Upper lobe of right lung (tissue), 1 donor: ENCODE measurements at regions not wholly inside any gene's neighbourhood (a gene's known extent, or its start where the extent isn't known, plus 50 kb on each side); places are given as distances from the start of the nearest gene placed in this dataset.

Experiments used
- ATAC-seq: fragments of 200-7000 bp; cut with Tn5 transposase; one replicate; pipeline ENCODE4 v1.9.1; 2020; ENCODE audit warnings: mild to moderate bottlenecking, moderate library complexity
- DNase-seq: peaks from one replicate; pipeline ENCODE4 v3.0.0-alpha.2; 2020
- H3K27ac ChIP-seq: fragments of 200-600 bp; one replicate; pipeline ENCODE4 v1.8.0; 2022
- H3K27me3 ChIP-seq: fragments of 200-600 bp; one replicate; pipeline ENCODE4 v1.8.0; 2022; ENCODE audit warnings: mild to moderate bottlenecking
- H3K36me3 ChIP-seq: fragments of 200-600 bp; one replicate; pipeline ENCODE4 v1.8.0; 2022
- H3K4me1 ChIP-seq: fragments of 200-600 bp; one replicate; pipeline ENCODE4 v1.8.0; 2022
- H3K4me3 ChIP-seq: fragments of 200-600 bp; one replicate; pipeline ENCODE4 v1.8.0; 2022; ENCODE audit warnings: mild to moderate bottlenecking
- H3K9me3 ChIP-seq: fragments of 200-600 bp; one replicate; pipeline ENCODE4 v1.8.0; 2022
- intact Hi-C: fragments of 100-400 bp; cut with DNase I; formaldehyde crosslinking; loops from one replicate; pipeline ENCODE4 v1.11.0; 2022
- TF ChIP-seq, protein P1 (sequence below): fragments of 200-600 bp; IDR thresholded peaks from one replicate; pipeline ENCODE4 v1.8.0; 2022; ENCODE audit warnings: antibody characterized with exemption
- donor health status: DM: no; HTN: yes; CAD: no; lungs with severe emphysema.

DNA sequence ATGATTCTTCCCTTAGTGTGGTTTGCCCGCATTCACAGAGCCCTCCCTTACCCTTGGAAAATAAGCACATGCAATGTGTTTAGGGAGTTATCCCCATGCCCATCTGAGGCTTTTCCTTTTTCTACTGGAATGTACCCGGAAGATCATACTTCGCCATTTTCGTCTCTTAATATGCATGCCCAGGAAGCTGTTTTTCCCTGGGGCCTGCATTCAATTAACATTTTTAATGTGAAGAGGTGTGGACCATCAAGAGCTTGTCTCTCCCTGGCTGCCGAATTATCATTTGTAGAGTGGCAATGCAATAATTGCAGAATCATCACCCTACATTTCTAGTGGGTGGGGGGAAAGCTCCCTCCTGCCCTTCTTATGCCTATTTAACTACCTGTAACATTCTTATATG, 976.3 kb downstream of the DIPK2A start:
- no peaks in the 10 kb centered on the region for H3K4me1 ChIP-seq
- intact Hi-C loops = no loop called here
- no peaks in the 10 kb centered on the region for H3K9me3 ChIP-seq
- H3K36me3 ChIP-seq = no peaks in the 10 kb centered on the region
- TF ChIP-seq, protein P1, sequence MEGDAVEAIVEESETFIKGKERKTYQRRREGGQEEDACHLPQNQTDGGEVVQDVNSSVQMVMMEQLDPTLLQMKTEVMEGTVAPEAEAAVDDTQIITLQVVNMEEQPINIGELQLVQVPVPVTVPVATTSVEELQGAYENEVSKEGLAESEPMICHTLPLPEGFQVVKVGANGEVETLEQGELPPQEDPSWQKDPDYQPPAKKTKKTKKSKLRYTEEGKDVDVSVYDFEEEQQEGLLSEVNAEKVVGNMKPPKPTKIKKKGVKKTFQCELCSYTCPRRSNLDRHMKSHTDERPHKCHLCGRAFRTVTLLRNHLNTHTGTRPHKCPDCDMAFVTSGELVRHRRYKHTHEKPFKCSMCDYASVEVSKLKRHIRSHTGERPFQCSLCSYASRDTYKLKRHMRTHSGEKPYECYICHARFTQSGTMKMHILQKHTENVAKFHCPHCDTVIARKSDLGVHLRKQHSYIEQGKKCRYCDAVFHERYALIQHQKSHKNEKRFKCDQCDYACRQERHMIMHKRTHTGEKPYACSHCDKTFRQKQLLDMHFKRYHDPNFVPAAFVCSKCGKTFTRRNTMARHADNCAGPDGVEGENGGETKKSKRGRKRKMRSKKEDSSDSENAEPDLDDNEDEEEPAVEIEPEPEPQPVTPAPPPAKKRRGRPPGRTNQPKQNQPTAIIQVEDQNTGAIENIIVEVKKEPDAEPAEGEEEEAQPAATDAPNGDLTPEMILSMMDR = no peak
- no peak overlapping the region for H3K27ac ChIP-seq
- DNase-seq = no peak
- H3K27me3 ChIP-seq = no peaks in the 10 kb centered on the region
- no peak overlapping the region for H3K4me3 ChIP-seq
- no peak for ATAC-seq

DNA sequence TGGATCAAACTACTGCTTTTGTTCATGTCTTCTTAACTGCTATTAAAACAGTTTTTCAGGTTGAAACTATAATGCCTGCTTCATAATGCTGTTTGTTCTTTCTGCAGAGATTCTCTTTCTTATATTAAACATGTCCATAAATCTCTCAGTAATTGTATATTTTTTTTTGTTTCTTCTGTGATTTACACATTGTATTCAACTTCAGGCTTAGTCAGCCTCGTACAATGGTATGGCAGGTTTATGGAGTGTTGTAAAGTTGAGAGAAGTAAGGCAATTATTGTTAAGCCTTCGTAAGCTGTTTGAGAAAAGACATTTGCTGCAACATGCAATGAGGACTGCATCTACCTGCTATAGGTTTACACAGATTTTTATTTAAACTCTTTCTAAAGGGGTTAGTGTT, 977.1 kb downstream of the DIPK2A start:
- TF ChIP-seq, protein P1 = no peak
- H3K36me3 ChIP-seq = no peaks in the 10 kb centered on the region
- no peaks in the 10 kb centered on the region for H3K27me3 ChIP-seq
- DNase-seq (no peak), ATAC-seq (no peak)
- H3K27ac ChIP-seq = no peak overlapping the region
- H3K4me3 ChIP-seq = no peak overlapping the region
- intact Hi-C loops = no loop called here
- H3K9me3 ChIP-seq = no peaks in the 10 kb centered on the region
- no peaks in the 10 kb centered on the region for H3K4me1 ChIP-seq

DNA sequence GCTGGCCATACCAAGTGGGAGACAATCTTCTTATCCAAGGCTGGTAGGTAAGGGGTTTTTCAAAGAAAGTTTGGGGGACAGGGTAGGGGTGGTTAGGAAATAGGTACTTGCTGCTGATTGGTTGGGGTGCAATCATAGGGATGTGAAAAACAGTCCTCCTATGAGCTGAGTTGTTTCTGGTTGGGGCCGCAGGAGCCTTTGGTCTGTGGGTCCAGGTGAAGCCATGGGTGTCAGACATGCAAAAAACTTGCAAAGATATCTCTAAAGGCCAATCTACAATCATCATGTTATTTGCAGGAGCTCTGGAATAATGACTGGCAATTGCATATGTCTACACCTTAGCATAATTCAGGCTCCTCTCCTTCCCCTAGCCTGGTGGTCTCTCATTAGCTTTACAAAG, 982.3 kb downstream of the DIPK2A start:
- ATAC-seq = no peak
- Histone ChIP-seq H3K9me3 (no peaks in the 10 kb centered on the region), H3K27ac (no peak overlapping the region), H3K4me1 (no peaks in the 10 kb centered on the region), H3K27me3 (no peaks in the 10 kb centered on the region), H3K36me3 (no peaks in the 10 kb centered on the region), H3K4me3 (no peak overlapping the region)
- TF ChIP-seq, protein P1 = no peak
- no peak for DNase-seq
- intact Hi-C loops = no loop called here

DNA sequence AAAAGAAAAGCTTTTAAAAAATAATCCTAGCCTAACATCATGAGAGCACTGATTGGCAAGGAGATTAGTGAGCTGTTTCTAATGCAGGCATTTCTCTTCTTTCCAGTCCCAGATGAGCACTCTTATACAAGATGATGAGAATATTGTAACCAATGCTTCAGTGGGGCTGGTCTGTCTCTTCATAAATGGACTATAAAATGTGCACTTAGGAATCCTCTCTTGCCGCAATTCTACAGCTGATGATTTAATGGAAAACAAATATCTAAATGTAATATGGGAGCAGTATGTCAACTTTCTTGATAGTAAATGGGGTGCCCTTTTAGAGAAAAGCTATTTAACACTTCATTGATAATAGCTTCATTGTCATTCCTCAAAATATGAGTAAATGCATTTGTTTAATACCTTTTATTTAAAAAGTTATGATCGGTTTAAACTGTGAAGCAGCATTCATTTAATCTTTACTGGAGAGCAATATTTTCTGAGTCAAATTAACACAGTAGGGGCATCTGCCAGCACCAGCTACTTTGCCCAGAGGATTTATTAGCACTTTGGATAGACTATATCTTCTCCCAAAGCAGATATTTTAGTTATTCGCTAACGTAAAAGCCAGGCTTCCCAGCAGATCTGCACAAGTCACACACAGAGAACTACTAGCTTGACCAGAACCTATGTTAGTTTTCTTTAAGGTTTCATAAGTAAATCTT, 985.9 kb downstream of the DIPK2A start:
- no peak overlapping the region for H3K27ac ChIP-seq
- intact Hi-C loops = no loop called here
- DNase-seq (no peak), ATAC-seq (no peak)
- no peaks in the 10 kb centered on the region for H3K27me3 ChIP-seq
- TF ChIP-seq, protein P1 = no peak
- H3K9me3 ChIP-seq = no peaks in the 10 kb centered on the region
- H3K4me3 ChIP-seq = no peak overlapping the region
- no peaks in the 10 kb centered on the region for H3K4me1 ChIP-seq
- no peaks in the 10 kb centered on the region for H3K36me3 ChIP-seq

DNA sequence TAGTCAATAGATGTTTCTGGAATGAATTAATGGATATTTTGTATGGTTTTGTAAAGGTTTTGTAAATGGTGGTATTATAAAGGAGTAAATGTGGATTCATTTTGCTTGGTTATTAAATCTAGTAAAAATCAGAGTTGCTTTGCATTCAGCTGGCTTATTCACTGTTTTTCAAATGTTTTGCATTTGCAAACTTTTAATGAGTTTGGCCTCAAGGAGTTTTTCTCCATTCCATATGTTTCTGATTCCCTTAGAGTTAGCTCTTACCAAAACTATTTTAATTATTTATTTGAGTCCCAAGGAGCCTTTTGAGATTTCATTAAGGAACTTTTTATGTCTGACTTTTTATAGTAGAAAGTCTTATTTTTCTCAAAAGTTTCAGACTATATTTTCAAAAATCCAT, 992.2 kb downstream of the DIPK2A start:
- Histone ChIP-seq H3K9me3 (no peaks in the 10 kb centered on the region), H3K4me1 (no peaks in the 10 kb centered on the region), H3K4me3 (no peak overlapping the region), H3K27me3 (no peaks in the 10 kb centered on the region), H3K27ac (no peak overlapping the region), H3K36me3 (no peaks in the 10 kb centered on the region)
- intact Hi-C loops = no loop called here
- TF ChIP-seq, protein P1 = no peak
- ATAC-seq = no peak
- no peak for DNase-seq

DNA sequence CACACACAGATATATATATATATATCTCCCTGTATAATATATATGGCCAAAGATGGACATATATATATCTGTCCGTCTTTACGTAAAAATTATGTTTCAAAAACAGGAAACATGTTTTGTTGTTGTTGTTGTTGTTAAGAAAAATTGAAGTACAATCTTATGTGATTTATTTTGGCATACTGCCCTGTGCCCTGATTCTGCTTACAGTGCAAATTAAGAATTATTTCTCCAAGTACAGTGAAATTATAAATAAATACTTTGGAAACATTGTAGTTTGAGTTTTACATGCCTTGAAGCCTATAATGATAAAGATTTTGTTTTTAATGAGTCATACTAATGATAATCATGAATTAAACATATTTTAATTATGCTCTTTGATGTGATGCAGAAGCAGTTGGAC, 994.9 kb downstream of the DIPK2A start:
- Histone ChIP-seq H3K27me3 (no peaks in the 10 kb centered on the region), H3K4me1 (no peaks in the 10 kb centered on the region), H3K9me3 (no peaks in the 10 kb centered on the region), H3K4me3 (no peak overlapping the region), H3K27ac (no peak overlapping the region), H3K36me3 (no peaks in the 10 kb centered on the region)
- intact Hi-C loops = no loop called here
- TF ChIP-seq, protein P1 = no peak
- DNase-seq (no peak), ATAC-seq (no peak)
